ENCODE measurements at regions not wholly inside any gene's neighbourhood (a gene's known extent, or its start where the extent isn't known, plus 50 kb on each side); places are given as distances from the start of the nearest gene placed in this dataset.
"Not testable (repeated sequence)": the region's sequence is repeated elsewhere in the genome, so short reads cannot be mapped to it uniquely, and the experiment has no call there.

DNA sequence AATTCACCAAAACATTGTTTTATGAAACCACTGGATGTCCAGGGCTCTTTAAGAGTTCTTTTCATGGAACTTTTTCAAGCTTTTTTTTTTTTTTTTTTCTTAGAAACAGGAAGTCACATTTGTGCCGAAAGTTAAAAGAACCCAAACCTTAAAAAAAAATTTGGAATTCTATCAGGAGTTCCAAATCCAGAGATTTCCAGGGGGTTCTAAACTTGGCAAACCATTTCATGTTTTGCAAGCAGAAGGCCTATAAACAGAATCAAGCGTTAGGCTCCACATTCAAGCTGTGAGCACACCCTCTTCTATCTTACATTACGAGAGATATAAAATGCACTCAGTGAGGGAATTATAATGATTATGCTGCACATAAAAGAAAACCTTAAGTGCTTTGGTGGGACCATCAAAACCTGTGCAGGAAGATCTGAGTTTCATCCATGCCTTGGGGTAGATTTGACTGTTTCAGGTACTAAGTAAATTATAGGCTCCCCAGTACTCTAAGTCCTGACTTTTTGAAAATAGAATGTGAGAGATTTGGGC is 154.8 kb upstream of the FAR2 start:
- DNase-seq, result no peak

DNA sequence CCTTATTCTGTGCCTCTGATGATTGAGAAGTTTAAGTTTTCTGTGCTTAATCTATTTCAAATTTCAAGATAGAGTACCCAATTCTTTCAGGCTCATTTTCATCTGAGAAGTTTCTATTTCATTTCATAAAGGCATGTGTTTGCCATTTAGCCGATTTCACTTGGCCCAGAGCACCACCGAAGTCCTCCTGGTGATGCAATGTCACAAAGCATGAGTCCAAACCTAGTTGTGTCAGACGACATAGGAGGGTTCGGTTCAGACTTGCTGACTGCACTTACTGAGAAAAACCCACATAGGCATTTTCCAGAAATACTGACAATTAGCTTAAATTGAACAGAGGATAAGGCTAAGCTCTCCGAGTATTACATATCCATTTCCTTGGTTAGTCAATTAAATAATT is 152.4 kb upstream of the FAR2 start:
- no peak for DNase-seq

DNA sequence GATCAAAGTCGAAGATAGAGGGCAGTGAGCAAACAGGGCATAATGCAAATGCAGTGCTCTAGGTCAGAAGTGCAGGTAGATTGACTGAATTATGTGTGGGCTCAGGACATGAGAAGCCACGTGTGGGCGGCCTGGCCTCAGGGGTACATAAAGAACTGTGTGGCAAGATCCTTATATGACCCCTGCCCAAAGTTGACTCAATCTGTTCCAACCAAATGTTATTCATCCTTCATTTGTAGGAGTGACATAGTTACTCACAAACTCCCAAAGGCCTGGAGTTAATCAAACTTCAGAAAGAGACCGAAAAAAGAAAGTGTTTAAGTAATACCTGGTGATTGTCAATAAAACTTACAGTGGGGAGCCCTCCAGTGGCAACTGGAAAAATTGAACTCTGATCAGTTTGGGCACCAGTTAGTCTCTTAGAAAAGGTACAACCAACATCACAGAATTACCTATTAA is 150.4 kb upstream of the FAR2 start:
- DNase-seq, result peak; percentile 54

- DNase-seq, result peak; percentile 7
Observed at GRCh38 chr12:29004066-29004935, 144.8 kb upstream of the FAR2 start.

DNA sequence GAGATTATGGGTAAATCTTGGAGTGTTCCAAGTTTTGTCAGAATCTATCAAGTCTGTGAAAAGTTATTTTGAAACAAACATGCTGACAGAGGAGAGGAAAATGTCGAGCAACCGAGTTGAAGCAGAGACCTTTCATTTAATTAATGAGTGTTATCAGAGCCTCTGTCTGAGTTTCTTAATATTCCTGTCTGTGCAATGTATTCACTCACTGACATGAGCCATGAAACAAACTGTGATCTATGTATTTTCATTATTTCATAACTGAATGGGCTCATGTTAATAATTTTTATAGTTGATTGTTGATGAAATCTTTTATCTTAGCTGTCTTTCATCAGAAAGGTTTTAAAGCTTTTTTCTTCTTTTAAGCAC is 144.2 kb upstream of the FAR2 start:
- DNase-seq, result no peak

- DNase-seq, result no peak
Observed at GRCh38 chr12:29008786-29009185, 140.3 kb upstream of the FAR2 start.

GRCh38 chr12:29012673-29013072 is 136.4 kb upstream of the FAR2 start:
- DNase-seq, result no peak

- DNase-seq, result not testable (repeated sequence)
Observed at GRCh38 chr12:29017532-29017931, 131.5 kb upstream of the FAR2 start.

GRCh38 chr12:29023436-29024076 is 125.5 kb upstream of the FAR2 start:
- no peak for DNase-seq

DNA sequence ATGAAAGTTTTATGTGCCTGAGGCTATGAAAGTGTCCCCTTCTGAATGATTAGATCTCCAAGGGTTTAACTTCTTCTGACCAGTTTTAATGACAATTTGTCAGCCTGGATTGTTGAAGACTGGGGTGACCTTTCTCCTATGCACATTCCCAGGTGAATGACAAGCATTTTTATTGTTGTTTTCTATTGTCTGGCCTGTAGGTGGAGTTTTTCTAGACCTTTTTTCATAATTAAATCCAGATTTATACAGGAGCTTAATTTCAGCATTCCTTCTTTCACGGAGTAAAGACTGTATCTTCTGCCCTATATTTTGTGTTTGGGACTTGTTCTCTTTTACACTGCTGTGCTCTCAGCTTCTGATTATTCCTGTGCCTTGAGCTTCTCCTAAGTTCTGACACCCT is 125.0 kb upstream of the FAR2 start:
- DNase-seq, result peak; percentile 19

DNA sequence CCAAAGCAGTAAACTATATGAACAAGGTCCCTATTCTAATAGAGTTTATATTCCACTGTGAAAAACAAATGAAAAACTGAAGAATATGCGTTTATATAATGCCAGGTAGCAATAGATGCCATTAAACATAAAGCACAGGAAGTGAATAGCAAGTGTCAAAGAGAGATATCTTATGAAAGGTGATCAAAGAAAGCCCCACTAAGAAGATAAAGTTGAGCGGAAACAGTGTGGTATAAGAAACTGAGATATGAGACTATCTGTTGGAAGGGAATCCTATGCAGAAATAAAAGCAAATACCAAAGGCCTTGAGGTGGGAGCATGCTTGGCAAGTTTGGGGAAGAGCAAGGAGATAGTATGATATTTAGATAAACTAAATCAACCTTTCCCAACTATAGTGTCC is 123.1 kb upstream of the FAR2 start:
- DNase-seq, result peak; percentile 22

DNA sequence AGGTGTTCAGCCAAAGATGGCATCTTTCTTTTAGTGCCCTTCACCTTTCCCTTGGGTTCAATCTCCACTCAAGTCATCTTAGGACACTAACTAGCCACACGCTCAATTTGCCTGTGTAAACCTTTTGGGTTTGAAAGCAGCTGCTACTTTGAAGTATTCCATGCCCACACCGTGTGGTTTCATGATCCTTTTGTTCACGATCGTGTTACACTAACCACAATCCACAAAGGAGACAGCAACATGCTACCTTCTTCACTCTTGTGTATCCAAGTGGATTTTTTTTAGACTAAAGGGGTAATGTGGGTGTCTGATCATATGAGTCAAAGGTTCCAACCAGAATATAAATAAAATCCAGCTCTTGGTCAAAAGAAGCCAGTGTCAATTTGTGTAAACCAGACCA is 122.7 kb upstream of the FAR2 start:
- peak; percentile 6 for DNase-seq

DNA sequence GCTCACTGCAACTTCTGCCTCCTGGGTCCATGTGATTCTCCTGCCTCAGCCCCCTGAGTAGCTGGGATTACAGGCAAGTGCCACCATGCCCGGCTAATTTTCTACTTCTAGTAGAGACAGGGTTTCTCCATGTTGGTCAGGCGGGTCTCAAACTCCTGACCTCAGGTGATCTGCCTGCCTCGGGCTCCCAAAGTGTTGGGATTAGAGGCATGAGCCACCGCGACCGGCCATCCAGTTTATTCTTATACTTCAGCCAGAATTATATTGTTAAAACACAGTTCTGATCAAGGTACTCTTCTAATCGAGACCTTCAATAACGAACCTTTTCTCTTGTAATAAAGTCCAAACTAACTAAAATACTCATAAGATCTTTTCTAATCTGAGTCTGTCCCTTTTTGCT is 119.6 kb upstream of the FAR2 start:
- DNase-seq, result not testable (repeated sequence)

- no peak for DNase-seq
Observed at GRCh38 chr12:29030006-29030405, 119.1 kb upstream of the FAR2 start.

GRCh38 chr12:29032446-29032845 is 116.6 kb upstream of the FAR2 start:
- no peak for DNase-seq

DNA sequence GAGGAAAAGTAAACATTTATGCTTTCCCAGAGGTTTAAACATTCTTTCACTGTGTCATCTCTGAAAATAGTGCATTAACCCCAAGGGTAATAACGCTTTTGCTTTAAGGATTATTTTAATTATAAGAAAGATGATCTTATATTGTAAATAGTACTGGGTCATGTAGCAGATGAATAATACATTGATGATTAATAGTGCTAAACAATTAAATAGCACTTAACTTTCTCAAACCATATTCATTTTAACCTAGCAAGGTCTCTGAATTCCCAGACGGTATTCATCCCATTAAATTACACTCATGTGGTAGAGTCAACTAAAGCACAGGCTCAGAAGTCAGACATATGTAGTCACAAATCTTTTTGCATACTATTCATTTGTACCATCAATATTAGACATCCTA is 115.6 kb upstream of the FAR2 start:
- DNase-seq, result no peak

GRCh38 chr12:29035112-29035511 is 114.0 kb upstream of the FAR2 start:
- no peak for DNase-seq

DNA sequence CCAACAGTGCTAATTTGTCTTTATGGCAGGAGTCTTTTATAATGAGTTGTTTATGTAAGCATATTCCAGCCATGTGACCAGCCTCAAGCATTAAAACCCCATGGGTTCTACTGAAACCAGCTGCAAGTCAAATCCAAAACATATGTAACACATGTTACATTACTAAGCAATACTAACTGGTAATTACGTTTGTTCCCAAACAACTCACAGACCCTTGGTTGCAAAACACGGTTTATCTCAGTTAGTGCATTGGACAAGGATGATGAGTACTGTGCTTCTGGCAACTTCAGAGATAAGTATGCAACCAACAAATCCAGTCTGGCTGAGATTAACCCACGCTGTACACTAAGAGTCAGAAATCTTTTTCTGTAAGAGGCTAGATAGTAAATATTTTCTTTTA is 110.1 kb upstream of the FAR2 start:
- no peak for DNase-seq

GRCh38 chr12:29041621-29042020 is 107.5 kb upstream of the FAR2 start:
- DNase-seq, result no peak

DNA sequence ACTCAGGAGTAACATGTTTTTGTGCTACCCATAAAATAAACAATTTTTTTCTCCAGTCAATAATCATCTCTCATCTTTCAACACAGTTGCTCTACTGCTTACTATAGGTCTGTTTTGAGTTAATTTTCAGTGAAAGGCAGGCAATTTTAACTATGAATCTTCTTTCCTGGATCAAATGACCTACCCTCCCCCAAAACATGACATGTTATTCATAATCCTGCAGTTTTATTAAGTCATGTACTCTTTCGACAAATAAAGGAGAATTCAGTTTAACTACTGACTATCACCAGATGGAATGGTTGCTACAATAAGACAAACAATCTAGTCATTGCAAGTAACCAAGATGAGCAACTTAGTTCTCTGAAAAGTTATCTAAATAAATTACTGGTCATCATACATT is 106.0 kb upstream of the FAR2 start:
- DNase-seq, result no peak

- DNase-seq, result no peak
Observed at GRCh38 chr12:29044799-29045198, 104.3 kb upstream of the FAR2 start.

DNA sequence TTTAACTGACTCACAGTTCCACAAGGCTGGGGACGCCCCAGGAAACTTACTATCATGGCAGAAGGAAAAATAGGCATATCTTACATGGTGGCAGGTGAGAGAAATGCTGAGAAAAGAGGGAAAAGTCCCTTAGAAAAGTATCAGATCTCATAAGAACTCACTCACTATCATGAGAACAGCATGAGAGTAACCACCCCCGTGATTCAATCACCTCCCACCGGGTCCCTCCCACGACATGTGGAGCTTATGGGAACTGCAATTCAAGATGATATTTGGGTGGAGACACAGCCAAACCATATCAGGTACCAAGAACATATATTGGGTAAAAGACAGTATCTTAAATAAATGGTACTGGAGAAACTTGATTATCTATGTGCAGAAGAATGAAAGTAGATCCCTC is 100.3 kb upstream of the FAR2 start:
- no peak for DNase-seq

- no peak for DNase-seq
Observed at GRCh38 chr12:29050503-29050902, 98.6 kb upstream of the FAR2 start.

- DNase-seq, result no peak
Observed at GRCh38 chr12:29051221-29051620, 97.9 kb upstream of the FAR2 start.

All from hematopoietic multipotent progenitor cell treated with erythropoietin and hydrocortisone succinate and interleukin-3 and kit ligand, for 4 days (in vitro differentiated cells).